PC-9 (cell line): ENCODE measurements at regions not wholly inside any gene's neighbourhood (a gene's known extent, or its start where the extent isn't known, plus 50 kb on each side); places are given as distances from the start of the nearest gene placed in this dataset.

ENCODE experiments used
- BruUV-seq: library from RNA; stranded (reverse); fragments of 400-500 nt; replicated peaks from 2 replicates; lab custom pipeline; 2021; lab: Mats Ljungman, UMichigan
- CTCF ChIA-PET: fragments of 300-600 bp; sonication (Branson Sonifier 250); formaldehyde crosslinking; loops from one replicate; lab custom pipeline; 2022; ENCODE audit warnings: antibody characterized with exemption; lab: Charles Lee
- POLR2A ChIA-PET: fragments of 300-600 bp; sonication (Branson Sonifier 250); formaldehyde crosslinking; loops from one replicate; lab custom pipeline; 2022; ENCODE audit warnings: antibody characterized with exemption; ENCODE audit not compliant: unreplicated experiment; lab: Charles Lee
- DNase-seq, 2 experiments: peaks; one replicate each; pipeline versions ENCODE4 v3.0.0 to v3.0.0-alpha.2; 2015 to 2022; ENCODE audit warnings: mixed read lengths in 1 of 2
- H2AFZ ChIP-seq: fragments of 200-600 bp; sonication (generic); 2 replicates; pipeline ENCODE4 v1.8.1; 2017; ENCODE audit warnings: antibody characterized with exemption
- H3F3A ChIP-seq: fragments of 200-600 bp; sonication (generic); 2 replicates; pipeline ENCODE4 v1.8.1; 2017; ENCODE audit warnings: antibody characterized with exemption, mild to moderate bottlenecking, low read depth; ENCODE audit not compliant: insufficient read depth
- H3K27ac ChIP-seq: fragments of 200-600 bp; sonication (generic); 2 replicates; pipeline ENCODE4 v1.6.1; 2016; ENCODE audit warnings: mixed run types
- H3K27me3 ChIP-seq: fragments of 200-600 bp; sonication (generic); 2 replicates; pipeline ENCODE4 v1.6.1; 2016; ENCODE audit warnings: low read depth, mixed run types; ENCODE audit not compliant: insufficient read depth
- H3K36me3 ChIP-seq: fragments of 200-600 bp; sonication (generic); 2 replicates; pipeline ENCODE4 v1.6.1; 2016; ENCODE audit warnings: low read depth, mixed run types
- H3K4me1 ChIP-seq: fragments of 200-600 bp; sonication (generic); replicated peaks from 2 replicates; pipeline ENCODE4 v1.6.1; 2016; ENCODE audit warnings: mixed run types; ENCODE audit not compliant: insufficient read depth
- H3K4me2 ChIP-seq: fragments of 200-600 bp; sonication (generic); 2 replicates; pipeline ENCODE4 v1.6.1; 2017; ENCODE audit warnings: mixed run types
- H3K4me3 ChIP-seq: fragments of 200-600 bp; sonication (generic); 2 replicates; pipeline ENCODE4 v1.6.1; 2016; ENCODE audit warnings: mixed run types
- H3K79me2 ChIP-seq: fragments of 200-600 bp; sonication (generic); 2 replicates; pipeline ENCODE4 v1.6.1; 2017; ENCODE audit warnings: low read depth, mixed run types
- H3K9me2 ChIP-seq: fragments of 200-600 bp; sonication (generic); 2 replicates; pipeline ENCODE4 v1.8.1; 2017; ENCODE audit warnings: mild to moderate bottlenecking; ENCODE audit not compliant: insufficient read depth
- H3K9me3 ChIP-seq: fragments of 200-600 bp; sonication (generic); 2 replicates; pipeline ENCODE4 v1.8.1; 2016; ENCODE audit warnings: low read depth; ENCODE audit not compliant: insufficient read depth
- H4K20me1 ChIP-seq: fragments of 200-600 bp; sonication (generic); 2 replicates; pipeline ENCODE4 v1.8.1; 2017; ENCODE audit not compliant: insufficient read depth
- EZH2 ChIP-seq: fragments of 200-600 bp; sonication (generic); IDR thresholded peaks from 2 replicates; pipeline ENCODE4 v1.8.0; 2017; ENCODE audit warnings: antibody characterized with exemption, low read depth
- intact Hi-C: fragments of 100-400 bp; cut with micrococcal nuclease; formaldehyde crosslinking; loops from one replicate; pipeline ENCODE4 v1.10.0; 2022; ENCODE audit not compliant: unreplicated experiment
- TF ChIP-seq, protein P1 (sequence below): fragments of 200-600 bp; sonication (generic); conservative IDR thresholded peaks from 2 replicates; pipeline ENCODE4 v1.6.1; 2017; ENCODE audit warnings: mixed run types, antibody characterized with exemption, mild to moderate bottlenecking, moderate library complexity

DNA sequence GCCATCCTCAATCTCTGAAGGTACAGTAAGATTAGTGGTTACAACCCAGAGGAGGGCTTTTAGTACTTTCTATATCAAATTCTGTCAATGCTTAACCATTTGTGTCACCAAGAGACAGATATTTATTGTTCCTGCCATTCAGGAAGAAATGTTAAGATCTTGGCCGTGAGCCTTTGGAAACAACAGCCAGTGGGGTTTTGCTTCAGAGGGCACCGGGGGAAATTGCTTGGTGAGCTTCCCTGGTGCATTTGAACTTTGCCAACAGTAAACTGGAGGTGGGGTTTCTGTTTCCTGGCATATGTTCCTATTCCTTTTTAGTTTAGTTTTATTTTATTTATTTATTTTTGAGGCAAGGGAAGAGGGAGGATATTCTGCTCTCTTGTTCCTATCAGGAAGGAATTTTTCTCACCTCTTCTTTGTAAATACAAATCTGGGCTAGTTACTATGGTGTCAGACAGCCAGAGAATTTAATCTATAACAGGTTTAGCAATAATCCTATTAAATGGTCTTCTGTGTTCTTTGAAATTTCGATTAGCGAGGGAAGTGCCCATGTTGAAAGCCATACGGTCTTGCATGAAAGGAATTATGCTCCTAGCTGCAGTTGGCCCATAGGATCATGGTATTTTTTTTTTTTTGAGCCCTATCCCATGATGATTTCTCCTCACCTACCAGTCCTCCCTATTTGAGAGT, 95.7 kb downstream of the MAIP1 start:
- H3K4me2 ChIP-seq = no peak overlapping the region
- no peaks in the 10 kb centered on the region for H3K36me3 ChIP-seq
- CTCF ChIA-PET = no interaction called here
- no peaks in the 10 kb centered on the region for H3K79me2 ChIP-seq
- no peak overlapping the region for H3K4me3 ChIP-seq
- intact Hi-C loops = no loop called here
- no TSS peak for BruUV-seq
- H3K9me3 ChIP-seq = no peaks in the 10 kb centered on the region
- no peaks in the 10 kb centered on the region for H3F3A ChIP-seq
- no peak overlapping the region for H3K27ac ChIP-seq
- H4K20me1 ChIP-seq = no peaks in the 10 kb centered on the region
- DNase-seq = no peak
- POLR2A ChIA-PET = no interaction called here
- no peak overlapping the region for H2AFZ ChIP-seq
- no peaks in the 10 kb centered on the region for H3K27me3 ChIP-seq
- no peaks in the 10 kb centered on the region for H3K9me2 ChIP-seq
- no peaks in the 10 kb centered on the region for H3K4me1 ChIP-seq
- TF ChIP-seq, protein P1, sequence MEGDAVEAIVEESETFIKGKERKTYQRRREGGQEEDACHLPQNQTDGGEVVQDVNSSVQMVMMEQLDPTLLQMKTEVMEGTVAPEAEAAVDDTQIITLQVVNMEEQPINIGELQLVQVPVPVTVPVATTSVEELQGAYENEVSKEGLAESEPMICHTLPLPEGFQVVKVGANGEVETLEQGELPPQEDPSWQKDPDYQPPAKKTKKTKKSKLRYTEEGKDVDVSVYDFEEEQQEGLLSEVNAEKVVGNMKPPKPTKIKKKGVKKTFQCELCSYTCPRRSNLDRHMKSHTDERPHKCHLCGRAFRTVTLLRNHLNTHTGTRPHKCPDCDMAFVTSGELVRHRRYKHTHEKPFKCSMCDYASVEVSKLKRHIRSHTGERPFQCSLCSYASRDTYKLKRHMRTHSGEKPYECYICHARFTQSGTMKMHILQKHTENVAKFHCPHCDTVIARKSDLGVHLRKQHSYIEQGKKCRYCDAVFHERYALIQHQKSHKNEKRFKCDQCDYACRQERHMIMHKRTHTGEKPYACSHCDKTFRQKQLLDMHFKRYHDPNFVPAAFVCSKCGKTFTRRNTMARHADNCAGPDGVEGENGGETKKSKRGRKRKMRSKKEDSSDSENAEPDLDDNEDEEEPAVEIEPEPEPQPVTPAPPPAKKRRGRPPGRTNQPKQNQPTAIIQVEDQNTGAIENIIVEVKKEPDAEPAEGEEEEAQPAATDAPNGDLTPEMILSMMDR = no peak
- TF ChIP-seq EZH2 = no peak

DNA sequence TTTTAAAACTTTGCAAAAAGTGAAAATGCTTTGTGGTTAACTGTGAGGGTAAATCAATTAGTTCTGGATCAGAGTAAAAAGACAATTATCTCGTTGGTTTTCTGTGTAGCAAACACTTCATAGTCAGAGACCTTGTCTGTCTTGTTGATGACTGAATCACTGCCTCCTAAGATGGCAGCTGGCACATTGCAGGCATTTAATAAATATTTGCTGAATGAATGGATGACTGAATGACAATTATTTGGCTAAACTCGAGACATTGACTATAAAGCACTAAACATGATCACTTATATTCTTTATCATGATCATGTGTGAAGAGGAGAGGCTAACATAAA, 96.2 kb downstream of the MAIP1 start:
- CTCF ChIA-PET = no interaction called here
- TF ChIP-seq EZH2 = no peak
- TF ChIP-seq, protein P1 = no peak
- Histone ChIP-seq H3K27ac (no peak overlapping the region), H3K9me2 (no peaks in the 10 kb centered on the region), H3F3A (no peaks in the 10 kb centered on the region), H3K4me1 (no peaks in the 10 kb centered on the region), H3K79me2 (no peaks in the 10 kb centered on the region), H3K36me3 (no peaks in the 10 kb centered on the region), H3K4me2 (no peak overlapping the region), H3K27me3 (no peaks in the 10 kb centered on the region), H2AFZ (no peak overlapping the region), H3K9me3 (no peaks in the 10 kb centered on the region), H4K20me1 (no peaks in the 10 kb centered on the region), H3K4me3 (no peak overlapping the region)
- DNase-seq = no peak
- no TSS peak for BruUV-seq
- POLR2A ChIA-PET = no interaction called here
- intact Hi-C loops = no loop called here

DNA sequence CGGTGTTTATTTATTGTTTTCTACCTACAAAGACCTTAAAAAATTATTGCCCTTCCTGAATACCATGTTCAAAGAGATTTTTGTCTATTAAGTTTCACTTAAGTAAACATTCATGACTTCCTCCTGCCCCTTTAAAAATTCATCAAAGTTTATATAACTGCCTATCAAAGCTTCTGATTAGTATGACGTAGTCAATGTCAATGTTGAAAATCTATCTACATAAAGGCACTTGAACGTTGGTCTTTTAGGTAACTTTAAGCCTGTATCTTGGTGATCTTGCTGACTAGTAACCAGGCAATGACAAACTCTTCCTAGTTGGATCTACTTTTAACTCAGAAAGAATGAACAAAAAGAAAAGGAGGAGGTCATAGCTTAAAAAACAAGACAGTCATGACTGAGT, 97.2 kb downstream of the MAIP1 start:
- no TSS peak for BruUV-seq
- H4K20me1 ChIP-seq = no peaks in the 10 kb centered on the region
- no peaks in the 10 kb centered on the region for H3K9me3 ChIP-seq
- no peak overlapping the region for H2AFZ ChIP-seq
- POLR2A ChIA-PET = no interaction called here
- TF ChIP-seq EZH2 = no peak
- TF ChIP-seq, protein P1 = no peak
- H3K4me1 ChIP-seq = no peaks in the 10 kb centered on the region
- H3K9me2 ChIP-seq = no peaks in the 10 kb centered on the region
- no peaks in the 10 kb centered on the region for H3K36me3 ChIP-seq
- no peaks in the 10 kb centered on the region for H3K79me2 ChIP-seq
- no peak overlapping the region for H3K4me3 ChIP-seq
- DNase-seq = no peak
- no peaks in the 10 kb centered on the region for H3K27me3 ChIP-seq
- no peak overlapping the region for H3K27ac ChIP-seq
- no peak overlapping the region for H3K4me2 ChIP-seq
- CTCF ChIA-PET = no interaction called here
- no peaks in the 10 kb centered on the region for H3F3A ChIP-seq
- intact Hi-C loops = no loop called here
